ENCODE measurements at regions not wholly inside any gene's neighbourhood (a gene's known extent, or its start where the extent isn't known, plus 50 kb on each side); places are given as distances from the start of the nearest gene placed in this dataset.
A peak's percentile ranks its signal among the peaks of the same experiment; 100 is the strongest.

GRCh38 chr9:135214706-135215105 is 127.2 kb downstream of the OLFM1 start:
- TF ChIP-seq CTCF (IDR thresholded peaks at IDR 0.05; ENCODE audit: insufficient read depth, low read depth, low read length, missing control alignments): no peak
- no peak overlapping the region for H3K4me3 ChIP-seq (ENCODE audit: low read depth, low read length)
- DNase-seq (ENCODE audit: low read depth): no peak

GRCh38 chr9:135215571-135216161 is 128.2 kb downstream of the OLFM1 start:
- H3K4me3 ChIP-seq (ENCODE audit: low read depth, low read length): no peak overlapping the region
- DNase-seq (ENCODE audit: low read depth): peak; percentile 8
- no peak for TF ChIP-seq CTCF (IDR thresholded peaks at IDR 0.05; ENCODE audit: insufficient read depth, low read depth, low read length, missing control alignments)

GRCh38 chr9:135216236-135216635 is 128.8 kb downstream of the OLFM1 start:
- no peak for TF ChIP-seq CTCF (IDR thresholded peaks at IDR 0.05; ENCODE audit: insufficient read depth, low read depth, low read length, missing control alignments)
- no peak for DNase-seq (ENCODE audit: low read depth)
- no peak overlapping the region for H3K4me3 ChIP-seq (ENCODE audit: low read depth, low read length)

GRCh38 chr9:135216791-135217441 is 129.4 kb downstream of the OLFM1 start:
- DNase-seq (ENCODE audit: low read depth): no peak
- TF ChIP-seq CTCF (IDR thresholded peaks at IDR 0.05; ENCODE audit: insufficient read depth, low read depth, low read length, missing control alignments): no peak

GRCh38 chr9:135217836-135218235 is 130.4 kb downstream of the OLFM1 start:
- no peak overlapping the region for H3K4me3 ChIP-seq (ENCODE audit: low read depth, low read length)
- DNase-seq (ENCODE audit: low read depth): no peak
- TF ChIP-seq CTCF (IDR thresholded peaks at IDR 0.05; ENCODE audit: insufficient read depth, low read depth, low read length, missing control alignments): no peak

More at GRCh38 chr9:135216791-135217441, 129.4 kb downstream of the OLFM1 start:
- no peak overlapping the region for H3K4me3 ChIP-seq (ENCODE audit: low read depth, low read length)

GRCh38 chr9:135218331-135219225 is 131.1 kb downstream of the OLFM1 start:
- TF ChIP-seq CTCF (IDR thresholded peaks at IDR 0.05; ENCODE audit: insufficient read depth, low read depth, low read length, missing control alignments): no peak
- H3K4me3 ChIP-seq (ENCODE audit: low read depth, low read length): no peak overlapping the region
- no peak for DNase-seq (ENCODE audit: low read depth)
